ENCODE measurements at regions not wholly inside any gene's neighbourhood (a gene's known extent, or its start where the extent isn't known, plus 50 kb on each side); places are given as distances from the start of the nearest gene placed in this dataset.

DNA sequence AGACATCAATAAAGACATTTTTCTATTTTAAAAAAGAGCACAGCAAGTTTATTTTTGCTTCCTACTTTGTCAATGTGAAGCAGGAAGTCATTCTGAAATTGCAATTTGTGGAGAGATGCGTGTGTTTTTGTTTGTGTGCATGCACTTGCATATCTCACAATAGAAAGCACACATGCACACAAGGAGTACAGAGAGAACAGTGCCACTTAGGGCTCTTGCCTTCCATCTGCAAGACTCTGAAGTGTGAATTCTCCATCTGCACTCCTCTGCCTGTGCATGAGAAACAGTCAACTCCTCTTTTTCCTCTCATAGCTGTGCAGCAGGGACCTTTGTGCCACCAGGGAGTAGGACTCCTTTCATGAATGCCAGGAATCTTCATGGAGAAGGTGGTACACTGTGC lies 316.3 kb upstream of the CNR1 start:
- Mint-ChIP-seq H3K27ac (no peak overlapping the region), H3K36me3 (ENCODE audit: insufficient read depth in 1 of 3, low read depth in 3 of 3) (peaks cover 5 to 29% (median 14%) of the 10 kb centered on the region in 3 experiments; a peak in 6 of 7 replicates), H3K27me3 (ENCODE audit: low read depth) (peaks cover 41% of the 10 kb centered on the region), H3K4me3 (no peak overlapping the region), H3K4me1 (peaks cover 4 to 14% of the 10 kb centered on the region in 2 experiments; a peak in 3 of 4 replicates), H3K9me3 (peaks cover 25 to 32% of the 10 kb centered on the region in 2 experiments)
- Histone ChIP-seq H2BK5ac (ENCODE audit: insufficient read length, low read length) (no peak overlapping the region), H3K9ac (ENCODE audit: extremely low read depth, insufficient read length, low read length) (no peak overlapping the region), H4K20me1 (ENCODE audit: control insufficient read depth, insufficient read depth, insufficient read length) (no peaks in the 10 kb centered on the region), H2BK12ac (ENCODE audit: insufficient read length, low read depth, low read length) (no peak overlapping the region), H2BK20ac (ENCODE audit: low read depth, low read length, poor library complexity, severe bottlenecking) (no peak overlapping the region), H3K4me1 (ENCODE audit: insufficient read depth, low read length) (no peaks in the 10 kb centered on the region), H3K56ac (ENCODE audit: insufficient read length, low read depth, low read length) (no peak overlapping the region), H3K27me3 (ENCODE audit: insufficient read depth, low read length) (no peaks in the 10 kb centered on the region), H3K4me2 (ENCODE audit: insufficient read depth, insufficient read length, low read length) (no peak overlapping the region), H2BK120ac (ENCODE audit: low read depth, low read length, poor library complexity, severe bottlenecking) (no peak overlapping the region), H3K18ac (ENCODE audit: insufficient read length, low read depth, low read length) (no peak overlapping the region), H4K91ac (ENCODE audit: insufficient read length, low read depth, low read length) (no peak overlapping the region), H2AK5ac (ENCODE audit: insufficient read length, low read length) (no peak overlapping the region), H4K8ac (replicated peaks; ENCODE audit: insufficient read length, low read depth, low read length) (no peak overlapping the region), H2BK15ac (ENCODE audit: low read depth, low read length) (no peak overlapping the region), H2AFZ (ENCODE audit: low read length) (no peak overlapping the region), H4K5ac (ENCODE audit: insufficient read length, low read depth, low read length) (no peak overlapping the region), H3K23ac (ENCODE audit: insufficient read length, low read depth, low read length) (no peak overlapping the region), H3K27ac (ENCODE audit: insufficient read length, low read depth, low read length) (no peak overlapping the region), H3K79me1 (ENCODE audit: insufficient read depth, low read depth, low read length, poor library complexity, severe bottlenecking) (no peaks in the 10 kb centered on the region), H3K9me3 (ENCODE audit: control insufficient read depth, low read depth, low read length) (no peaks in the 10 kb centered on the region), H3T11ph (ENCODE audit: low read length) (no peak overlapping the region), H3K79me2 (ENCODE audit: insufficient read depth, low read length) (no peaks in the 10 kb centered on the region), H3K23me2 (ENCODE audit: insufficient read length, low read depth, low read length, poor library complexity, severe bottlenecking) (no peaks in the 10 kb centered on the region), H3K14ac (ENCODE audit: insufficient read depth, low read length) (no peak overlapping the region), H3K4ac (ENCODE audit: low read depth, low read length) (no peak overlapping the region)
- no peak for DNase-seq
- WGBS (ENCODE audit: extremely low coverage, insufficient read length, low lambda C conversion rate), result no CpG with 5 or more reads among the region's 1 CpG
- TF ChIP-seq, protein P1, sequence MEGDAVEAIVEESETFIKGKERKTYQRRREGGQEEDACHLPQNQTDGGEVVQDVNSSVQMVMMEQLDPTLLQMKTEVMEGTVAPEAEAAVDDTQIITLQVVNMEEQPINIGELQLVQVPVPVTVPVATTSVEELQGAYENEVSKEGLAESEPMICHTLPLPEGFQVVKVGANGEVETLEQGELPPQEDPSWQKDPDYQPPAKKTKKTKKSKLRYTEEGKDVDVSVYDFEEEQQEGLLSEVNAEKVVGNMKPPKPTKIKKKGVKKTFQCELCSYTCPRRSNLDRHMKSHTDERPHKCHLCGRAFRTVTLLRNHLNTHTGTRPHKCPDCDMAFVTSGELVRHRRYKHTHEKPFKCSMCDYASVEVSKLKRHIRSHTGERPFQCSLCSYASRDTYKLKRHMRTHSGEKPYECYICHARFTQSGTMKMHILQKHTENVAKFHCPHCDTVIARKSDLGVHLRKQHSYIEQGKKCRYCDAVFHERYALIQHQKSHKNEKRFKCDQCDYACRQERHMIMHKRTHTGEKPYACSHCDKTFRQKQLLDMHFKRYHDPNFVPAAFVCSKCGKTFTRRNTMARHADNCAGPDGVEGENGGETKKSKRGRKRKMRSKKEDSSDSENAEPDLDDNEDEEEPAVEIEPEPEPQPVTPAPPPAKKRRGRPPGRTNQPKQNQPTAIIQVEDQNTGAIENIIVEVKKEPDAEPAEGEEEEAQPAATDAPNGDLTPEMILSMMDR (conservative IDR thresholded peaks at IDR 0.05), result no peak

Data from H9 (cell line).